ENCODE measurements at regions not wholly inside any gene's neighbourhood (a gene's known extent, or its start where the extent isn't known, plus 50 kb on each side); places are given as distances from the start of the nearest gene placed in this dataset.

GRCh38 chr1:87274851-87275250 is 53.8 kb upstream of the LMO4 start:
- no TSS peak for BruUV-seq (replicated peaks)
- intact Hi-C loops (cut with micrococcal nuclease), result loop anchor here (5.0 kb wide), 1 partner anchor 143 kb away; no protein-coding TSS in a partner anchor
- no peaks in the 10 kb centered on the region for H3K36me3 ChIP-seq (ENCODE audit: low read depth, low read length)
- DNase-seq (no peak), ATAC-seq (no peak)
- no peak overlapping the region for H3K4me2 ChIP-seq (ENCODE audit: low read length)
- H3K4me1 ChIP-seq (ENCODE audit: insufficient read depth, low read length), result no peaks in the 10 kb centered on the region
- H4K20me1 ChIP-seq (ENCODE audit: low read length), result no peaks in the 10 kb centered on the region
- no peak overlapping the region for H3K9ac ChIP-seq (ENCODE audit: low read length)
- ChIA-PET CTCF (interaction anchor here (0.6 kb wide), 2 partner anchors 49 to 109 kb away, joined by 3 to 6 read pairs; no protein-coding TSS in a partner anchor), POLR2A (ENCODE audit: unreplicated experiment) (no interaction called here)
- no peaks in the 10 kb centered on the region for H3K9me2 ChIP-seq (replicated peaks; ENCODE audit: low read length)
- no peaks in the 10 kb centered on the region for H3K9me3 ChIP-seq (ENCODE audit: low read length)
- H3F3A ChIP-seq (ENCODE audit: low read length, unreplicated experiment), result no peaks in the 10 kb centered on the region
- no peaks in the 10 kb centered on the region for H3K79me2 ChIP-seq (ENCODE audit: low read length)
- no peaks in the 10 kb centered on the region for H3K27me3 ChIP-seq (ENCODE audit: low read length)
- H2AFZ ChIP-seq (ENCODE audit: low read length), result no peak overlapping the region
- H3K27ac ChIP-seq (ENCODE audit: low read length), result no peak overlapping the region
- no peak overlapping the region for H3K4me3 ChIP-seq (ENCODE audit: low read length)
- TF ChIP-seq EZH2phosphoT487 (IDR thresholded peaks at IDR 0.05; ENCODE audit: borderline replicate concordance, low read length), result no peak
- no peak for TF ChIP-seq CTCF (conservative IDR thresholded peaks at IDR 0.05; ENCODE audit: low read depth, low read length)
- TF ChIP-seq EZH2 (IDR thresholded peaks at IDR 0.05; ENCODE audit: low read length, unreplicated experiment), result no peak

GRCh38 chr1:87278825-87279535 is 49.7 kb upstream of the LMO4 start:
- no peak for ATAC-seq
- POLR2A ChIA-PET (ENCODE audit: unreplicated experiment), result no interaction called here
- Histone ChIP-seq H3F3A (ENCODE audit: low read length, unreplicated experiment) (no peaks in the 10 kb centered on the region), H3K9me3 (ENCODE audit: low read length) (no peaks in the 10 kb centered on the region), H3K79me2 (ENCODE audit: low read length) (no peaks in the 10 kb centered on the region), H3K27ac (ENCODE audit: low read length) (no peak overlapping the region), H4K20me1 (ENCODE audit: low read length) (no peaks in the 10 kb centered on the region), H3K9ac (ENCODE audit: low read length) (no peak overlapping the region), H3K9me2 (replicated peaks; ENCODE audit: low read length) (no peaks in the 10 kb centered on the region), H3K4me3 (ENCODE audit: low read length) (no peak overlapping the region), H3K27me3 (ENCODE audit: low read length) (no peaks in the 10 kb centered on the region), H2AFZ (ENCODE audit: low read length) (no peak overlapping the region), H3K4me1 (ENCODE audit: insufficient read depth, low read length) (no peaks in the 10 kb centered on the region), H3K36me3 (ENCODE audit: low read depth, low read length) (no peaks in the 10 kb centered on the region), H3K4me2 (ENCODE audit: low read length) (no peak overlapping the region)
- CTCF ChIA-PET, result no interaction called here
- DNase-seq, result no peak
- BruUV-seq (replicated peaks), result no TSS peak
- TF ChIP-seq EZH2 (IDR thresholded peaks at IDR 0.05; ENCODE audit: low read length, unreplicated experiment), result no peak
- no peak for TF ChIP-seq CTCF (conservative IDR thresholded peaks at IDR 0.05; ENCODE audit: low read depth, low read length)
- no peak for TF ChIP-seq EZH2phosphoT487 (IDR thresholded peaks at IDR 0.05; ENCODE audit: borderline replicate concordance, low read length)
- intact Hi-C loops (cut with micrococcal nuclease), result loop anchor here (5.0 kb wide), 1 partner anchor 147 kb away; no protein-coding TSS in a partner anchor
